ACHN (cell line): ENCODE measurements at regions not wholly inside any gene's neighbourhood (a gene's known extent, or its start where the extent isn't known, plus 50 kb on each side); places are given as distances from the start of the nearest gene placed in this dataset.
"Not testable (repeated sequence)": the region's sequence is repeated elsewhere in the genome, so short reads cannot be mapped to it uniquely, and the experiment has no call there.

Experiments
- DNase-seq: peaks from one replicate; pipeline ENCODE4 v3.0.0-alpha.2; 2015
- in situ Hi-C: cut with HindIII; loops from 2 replicates; pipeline ENCODE4 v1.10.0; 2017; ENCODE audit warnings: low sequenced_read_pairs, low pct_ligation_motif_present, low pct_unique_long_range_greater_than_20kb

- DNase-seq, in situ Hi-C loops: not testable (repeated sequence)
These were observed 181.4 kb upstream of the LRRC61 start for GRCh38 chr7:150141525-150142345.

DNA sequence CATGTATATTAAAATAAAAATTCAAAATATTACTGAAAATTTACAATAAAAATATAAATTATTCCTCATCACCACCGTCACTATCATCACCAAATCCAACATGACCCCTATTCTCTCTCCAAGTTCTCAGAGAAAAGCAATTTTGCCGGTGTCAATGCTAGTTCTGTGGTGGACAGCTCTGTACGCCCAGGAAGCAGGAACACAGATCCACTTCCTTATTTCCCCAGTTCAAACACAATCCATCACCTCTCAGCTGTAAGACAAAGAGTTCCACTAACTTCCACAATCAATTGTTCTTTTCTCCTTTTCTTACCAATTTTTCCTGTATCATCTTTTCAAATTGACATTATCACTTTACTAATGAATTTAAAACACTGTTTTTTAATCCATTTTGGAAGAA, 177.0 kb upstream of the LRRC61 start:
- DNase-seq, in situ Hi-C loops: not testable (repeated sequence)

GRCh38 chr7:150147524-150147923, 175.6 kb upstream of the LRRC61 start:
- DNase-seq, in situ Hi-C loops: not testable (repeated sequence)

- in situ Hi-C loops: not testable (repeated sequence)
- peak; percentile 54 for DNase-seq
These were observed 167.1 kb upstream of the LRRC61 start for GRCh38 chr7:150156015-150156414.

DNA sequence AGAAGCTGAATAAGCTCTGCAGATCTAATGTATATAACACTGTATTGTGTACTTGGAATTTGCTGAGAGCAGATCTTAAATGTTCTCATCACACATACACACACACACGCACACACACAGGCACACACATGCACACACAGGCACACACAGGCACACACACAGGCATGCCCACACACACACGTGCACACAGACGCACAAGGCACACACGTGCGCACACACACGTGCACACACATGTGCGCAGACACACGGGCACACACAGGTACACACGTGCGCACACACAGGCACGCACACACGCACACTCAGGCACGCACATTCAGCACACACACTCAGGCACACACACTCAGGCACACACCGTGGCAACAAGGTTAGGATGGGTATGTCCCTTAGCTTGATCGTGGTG, 164.5 kb upstream of the LRRC61 start:
- DNase-seq, in situ Hi-C loops: not testable (repeated sequence)

GRCh38 chr7:150169515-150169914, 153.6 kb upstream of the LRRC61 start:
- DNase-seq, in situ Hi-C loops: not testable (repeated sequence)

GRCh38 chr7:150169943-150170490, 153.1 kb upstream of the LRRC61 start:
- in situ Hi-C loops, DNase-seq: not testable (repeated sequence)

DNA sequence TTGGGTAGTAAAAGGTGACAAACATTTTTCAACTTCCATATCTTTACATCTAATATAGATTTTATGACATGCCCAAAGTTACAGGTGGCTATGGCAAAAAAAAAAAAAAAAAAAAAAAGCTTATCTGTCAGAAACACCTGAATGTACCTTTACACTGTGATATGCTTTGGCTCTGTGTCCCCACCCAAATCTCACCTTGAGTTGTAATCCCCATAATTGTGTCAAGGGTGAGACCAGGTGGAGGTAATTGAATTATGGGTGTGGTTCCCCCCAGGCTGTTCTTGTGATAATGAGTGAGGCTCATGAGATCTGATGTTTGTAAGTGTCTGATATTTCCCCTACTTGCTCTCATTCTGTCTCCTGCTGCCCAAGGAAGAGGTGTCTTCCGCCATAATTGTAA, 139.6 kb upstream of the LRRC61 start:
- in situ Hi-C loops: not testable (repeated sequence)

GRCh38 chr7:150189963-150190362, 133.2 kb upstream of the LRRC61 start:
- DNase-seq, in situ Hi-C loops: not testable (repeated sequence)

More for the DNA sequence above, 139.6 kb upstream of the LRRC61 start:
- not testable (repeated sequence) for DNase-seq

- in situ Hi-C loops, DNase-seq: not testable (repeated sequence)
These were observed 130.6 kb upstream of the LRRC61 start for GRCh38 chr7:150192541-150192940.

- in situ Hi-C loops, DNase-seq: not testable (repeated sequence)
These were observed 129.3 kb upstream of the LRRC61 start for GRCh38 chr7:150193866-150194265.
